Stimulated activated CD8-positive, alpha-beta memory T cell treated with anti-CD3 and anti-CD28 coated beads, Interleukin-15, amount 100 ng/mL, for 24 hours (primary cell): ENCODE measurements at regions not wholly inside any gene's neighbourhood (a gene's known extent, or its start where the extent isn't known, plus 50 kb on each side); places are given as distances from the start of the nearest gene placed in this dataset.

Experiments used
- DNase-seq: peaks from one replicate; pipeline ENCODE4 v3.0.0-alpha.2; 2020; ENCODE audit warnings: low read depth

DNA sequence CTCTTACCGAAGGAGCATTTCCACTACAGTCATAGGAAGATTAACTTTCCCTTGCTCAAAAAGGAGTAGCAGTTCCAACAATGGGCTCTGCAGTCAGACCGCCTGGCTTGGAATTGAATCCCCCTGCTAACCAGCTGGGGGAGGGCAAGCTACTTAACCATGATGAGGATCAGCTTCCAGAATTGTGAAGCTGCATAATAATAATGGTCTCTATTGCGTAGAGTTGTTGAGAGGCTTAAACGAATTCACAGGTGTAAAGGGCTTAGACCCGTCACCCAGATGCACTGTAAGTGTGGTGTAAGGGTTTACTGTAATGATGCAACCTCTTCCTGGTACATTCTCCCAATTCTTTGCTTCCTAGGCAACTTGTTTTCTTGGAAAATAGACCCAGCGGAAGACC is 185.2 kb upstream of the RGMA start:
- DNase-seq = no peak

DNA sequence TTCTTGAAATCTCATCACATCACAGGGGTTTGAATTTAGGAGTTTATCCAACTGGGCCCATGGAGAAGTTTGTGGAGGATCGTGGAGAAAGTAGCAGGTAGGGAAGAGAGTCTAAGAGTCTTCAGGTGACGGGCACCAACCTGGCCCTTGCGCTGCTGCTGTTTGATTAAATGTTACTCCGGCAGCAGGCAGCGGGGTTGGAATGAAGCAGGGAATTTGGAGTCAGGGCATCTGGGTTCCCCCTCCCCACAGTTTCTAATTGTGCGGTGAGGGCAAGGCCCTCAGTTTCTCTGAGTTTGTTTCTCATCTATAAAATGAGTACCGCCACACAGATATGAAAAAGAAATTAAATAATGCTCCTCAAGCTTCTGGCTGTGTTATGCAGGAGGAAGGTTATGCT is 182.9 kb upstream of the RGMA start:
- no peak for DNase-seq

DNA sequence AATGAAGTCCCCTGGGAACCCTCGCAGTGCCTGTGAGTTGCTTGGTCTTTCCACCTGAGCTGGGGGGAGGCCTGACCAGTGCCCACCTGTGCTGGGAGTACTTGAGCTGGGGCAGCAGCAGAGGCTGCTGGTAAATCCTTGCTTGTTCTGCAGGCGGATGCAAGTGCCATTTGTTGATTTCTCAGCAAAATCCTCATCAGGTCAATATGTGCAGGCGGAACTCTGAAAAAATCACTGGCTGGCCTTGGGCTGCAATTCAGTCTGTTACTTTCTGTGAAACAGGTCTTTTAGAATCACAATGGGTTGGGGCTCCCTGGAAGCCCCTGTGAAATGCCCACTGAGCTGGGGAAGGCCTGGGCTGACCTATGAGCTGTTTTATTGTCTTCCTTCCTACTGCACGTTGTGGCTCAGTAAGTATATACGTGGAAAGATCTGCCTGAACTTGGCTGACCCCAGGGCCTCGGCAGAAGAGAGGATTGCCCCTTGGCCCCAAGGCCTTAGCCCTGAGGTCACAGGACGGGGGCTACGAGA is 182.0 kb upstream of the RGMA start:
- DNase-seq = no peak

DNA sequence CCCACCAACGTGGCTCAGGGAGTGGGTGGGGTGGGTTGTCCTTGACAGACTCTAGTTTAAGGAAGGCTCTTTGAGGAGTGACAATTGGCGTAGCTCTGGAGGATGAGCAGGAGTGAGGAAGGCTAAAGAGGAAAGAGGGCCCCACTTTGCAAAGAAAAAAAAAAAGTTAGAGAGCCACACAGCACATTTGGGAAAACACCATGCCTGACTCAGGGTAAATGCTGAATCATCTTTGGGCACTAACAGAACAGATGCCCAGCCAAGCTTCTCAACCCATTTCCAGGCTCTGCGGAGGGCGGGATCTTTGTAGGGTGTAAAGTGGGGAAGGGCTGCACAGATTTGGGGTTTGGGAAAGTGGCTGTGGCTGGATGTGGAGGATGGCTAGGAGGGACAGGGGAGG is 179.1 kb upstream of the RGMA start:
- DNase-seq = no peak

DNA sequence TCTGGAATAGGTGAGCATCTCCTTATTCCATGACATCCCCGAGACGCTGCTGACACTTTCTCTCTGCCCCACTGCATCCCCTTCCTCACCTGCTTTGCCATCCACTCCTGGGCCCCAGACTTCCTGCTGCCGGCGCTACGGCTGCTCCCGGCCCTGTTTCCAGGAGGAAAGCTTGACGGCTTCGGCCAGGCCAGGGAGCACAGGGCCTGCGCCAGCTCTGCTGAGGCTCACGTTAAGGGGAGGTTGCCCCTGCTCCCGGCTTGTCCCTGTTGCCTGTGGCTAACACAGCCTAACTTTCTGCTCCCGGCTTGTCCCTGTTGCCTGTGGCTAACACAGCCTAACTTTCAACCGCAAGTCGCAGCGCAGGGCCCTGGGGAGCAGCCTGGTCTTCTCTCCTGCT is 177.3 kb upstream of the RGMA start:
- DNase-seq = no peak

DNA sequence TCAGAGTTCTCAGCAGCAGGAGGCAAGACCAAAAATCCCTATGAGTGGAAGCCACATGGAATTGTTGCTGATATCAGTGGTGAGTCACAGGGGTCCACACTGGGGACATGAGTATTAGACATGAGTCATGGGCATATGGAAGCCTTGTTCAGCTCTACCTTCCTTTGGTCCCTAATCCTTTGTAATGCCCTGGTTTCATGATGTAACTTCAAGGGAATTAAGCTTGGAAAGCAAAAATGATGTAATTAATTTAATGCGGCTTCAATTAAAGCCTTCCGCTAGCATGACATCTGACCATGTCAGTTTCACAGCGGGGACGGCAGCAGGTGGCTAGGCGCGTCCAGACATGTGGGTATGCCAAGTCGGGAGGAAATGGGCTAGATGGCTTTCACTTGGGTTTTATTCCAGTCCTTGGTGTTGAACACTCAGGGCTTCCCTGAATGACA is 176.1 kb upstream of the RGMA start:
- no peak for DNase-seq

DNA sequence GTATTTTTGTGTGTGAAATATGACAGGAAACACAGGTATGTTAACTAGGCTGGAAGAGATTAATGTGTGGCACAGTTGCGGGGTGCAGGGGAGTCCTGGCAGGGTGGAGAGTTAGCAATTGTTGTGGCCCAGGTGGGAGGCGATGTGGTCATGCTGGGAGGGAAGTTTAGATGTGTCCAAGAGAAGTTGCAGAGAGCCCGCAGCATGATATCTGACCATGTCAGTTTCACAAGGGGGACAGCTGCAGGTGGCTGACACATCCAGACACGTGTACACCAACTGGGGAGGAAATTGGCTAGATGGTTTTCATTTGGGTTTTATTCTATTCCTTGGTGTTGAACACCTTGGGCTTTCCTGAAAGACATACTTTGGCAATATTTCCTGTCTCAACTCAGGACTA is 172.8 kb upstream of the RGMA start:
- DNase-seq = no peak

DNA sequence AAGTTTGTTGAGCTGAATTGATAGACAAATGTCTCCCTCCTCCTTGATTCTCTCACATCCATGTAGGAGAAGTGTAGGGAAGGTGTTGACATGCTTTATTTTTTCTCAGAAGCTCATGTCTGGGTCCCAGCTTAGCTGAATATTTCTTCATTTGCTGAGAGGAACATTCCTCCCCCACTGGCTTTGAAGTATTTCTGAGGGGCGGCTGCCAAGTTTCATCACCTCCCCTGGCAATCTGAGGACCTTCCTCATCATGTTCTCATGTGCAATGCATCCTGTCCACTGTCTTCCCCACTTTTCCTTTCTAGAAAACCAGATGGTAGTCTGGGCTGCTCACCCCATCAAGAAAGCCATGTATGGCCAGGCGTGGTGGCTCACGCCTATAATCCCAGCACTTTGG is 168.9 kb upstream of the RGMA start:
- DNase-seq = no peak

DNA sequence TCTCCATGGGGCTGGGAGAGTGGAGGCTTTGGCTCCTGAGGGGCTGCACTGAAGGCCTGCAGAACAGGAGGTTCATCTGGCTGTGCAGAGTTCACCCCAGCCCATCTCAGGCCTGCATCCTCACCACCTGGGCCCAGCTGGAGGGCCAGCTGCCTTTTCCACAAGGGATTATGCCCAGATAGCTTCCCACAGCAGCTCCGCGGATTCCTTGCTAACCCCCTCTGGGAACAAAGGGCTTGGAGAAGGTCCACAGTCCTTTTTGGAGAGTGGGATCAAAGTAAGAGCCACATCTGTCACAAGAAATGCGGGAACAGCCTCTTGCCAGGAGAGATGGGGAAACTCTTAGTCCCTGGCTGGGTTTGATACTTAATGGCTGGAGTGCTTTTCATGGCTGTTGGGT is 164.7 kb upstream of the RGMA start:
- no peak for DNase-seq

DNA sequence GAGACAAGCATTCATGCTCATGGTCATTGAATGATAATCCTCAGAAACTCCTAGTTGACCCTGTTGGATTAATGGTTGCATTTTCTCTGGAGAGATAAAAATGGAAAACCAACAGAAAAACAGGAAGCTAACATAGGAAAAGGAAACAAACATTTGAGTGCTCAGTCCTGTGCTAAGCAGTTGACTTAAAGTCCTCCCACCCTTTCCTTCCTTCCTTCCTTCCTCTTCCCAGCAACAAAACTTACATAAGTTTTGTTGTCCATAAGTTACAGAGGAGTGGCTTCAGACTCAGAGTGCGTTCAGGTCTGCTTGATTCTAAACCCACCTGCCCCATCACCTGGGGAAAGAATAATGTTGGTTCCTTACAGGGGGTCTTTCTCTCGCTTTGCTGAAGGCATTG is 163.8 kb upstream of the RGMA start:
- DNase-seq = no peak

DNA sequence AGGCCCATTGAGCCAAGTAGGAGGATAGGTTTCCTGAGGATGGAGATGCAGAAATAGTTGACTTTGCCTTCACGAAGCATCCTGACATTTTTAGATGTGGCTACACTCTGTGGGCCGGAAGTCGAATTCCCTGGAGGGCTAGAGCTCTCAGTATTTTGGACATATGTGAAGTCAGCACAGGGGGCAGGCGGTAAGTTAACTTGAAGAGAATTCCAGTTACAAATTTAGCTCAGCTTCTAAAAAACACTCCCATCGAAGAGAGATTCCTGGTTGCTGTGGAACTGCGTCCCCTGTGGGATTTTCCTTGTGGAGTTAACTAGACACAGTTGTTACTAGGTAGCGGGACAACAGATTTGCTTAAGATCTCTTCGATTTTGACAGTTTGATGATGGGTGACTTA is 161.9 kb upstream of the RGMA start:
- DNase-seq = no peak

DNA sequence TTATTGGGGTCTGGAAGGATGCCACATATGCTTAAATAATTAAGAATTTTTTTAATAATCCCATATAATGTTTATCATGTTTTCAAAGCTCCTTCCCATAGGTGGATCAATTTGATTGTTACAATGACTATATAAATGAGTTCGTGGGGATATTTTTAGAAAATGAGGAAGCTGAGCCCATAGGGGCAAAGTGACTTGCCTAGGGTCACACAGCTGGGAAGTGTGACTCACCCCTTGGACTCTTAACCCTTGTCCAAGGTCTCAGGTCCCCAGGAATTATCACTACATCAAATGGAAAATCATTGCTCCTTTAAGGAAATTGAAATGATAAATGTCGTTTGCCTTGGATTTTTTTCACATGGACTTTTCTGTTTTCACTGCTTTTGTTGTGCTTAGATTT is 161.2 kb upstream of the RGMA start:
- no peak for DNase-seq

DNA sequence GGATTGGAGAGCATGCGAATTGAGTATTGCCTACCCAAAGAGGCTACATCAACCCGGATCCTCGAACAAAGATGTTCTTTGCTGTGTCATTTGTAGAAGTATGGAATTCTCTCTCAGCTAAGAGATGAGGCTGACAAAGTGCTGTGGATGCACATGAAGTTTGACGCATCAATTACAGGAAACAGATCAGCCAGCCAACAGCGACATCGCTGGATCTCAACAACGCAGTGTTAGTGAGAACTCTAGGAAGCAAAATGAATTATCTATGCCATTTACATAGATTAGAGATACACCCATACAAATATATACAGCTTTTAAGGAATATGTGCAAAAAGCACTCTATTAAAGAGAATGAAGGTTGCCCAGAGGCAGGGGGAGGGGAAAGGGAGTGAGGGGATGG is 160.6 kb upstream of the RGMA start:
- DNase-seq = no peak

DNA sequence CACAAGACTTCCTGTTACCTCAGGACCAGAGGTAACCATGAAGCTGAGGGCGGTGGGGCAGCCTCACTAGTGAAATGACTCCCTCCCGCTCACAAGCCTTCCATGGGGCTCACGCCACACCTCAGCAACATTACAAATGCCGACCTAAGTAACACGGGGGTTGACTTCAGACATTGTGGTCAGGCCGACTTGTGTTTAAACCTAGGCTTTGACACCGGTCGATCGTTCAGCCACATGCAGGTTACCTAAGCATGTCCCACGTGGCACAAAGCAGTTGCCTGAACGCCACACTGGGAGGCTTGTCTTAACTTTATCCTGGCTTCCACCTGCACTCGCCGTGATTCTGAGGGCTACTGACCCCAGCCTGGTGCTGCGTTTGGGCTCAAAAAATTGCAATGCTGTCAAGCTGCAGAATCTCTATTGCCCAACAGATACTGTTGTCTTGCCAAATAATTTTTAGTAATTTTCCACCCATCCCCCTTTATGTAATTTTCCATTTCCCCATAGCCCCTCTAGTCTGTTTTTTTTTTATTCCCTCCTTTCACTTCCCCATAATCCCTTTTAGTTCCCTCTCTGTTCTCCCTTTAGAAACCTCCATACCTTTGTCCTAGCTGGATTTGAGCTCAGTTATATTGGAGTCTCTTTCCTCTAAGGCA is 158.6 kb upstream of the RGMA start:
- DNase-seq = no peak

DNA sequence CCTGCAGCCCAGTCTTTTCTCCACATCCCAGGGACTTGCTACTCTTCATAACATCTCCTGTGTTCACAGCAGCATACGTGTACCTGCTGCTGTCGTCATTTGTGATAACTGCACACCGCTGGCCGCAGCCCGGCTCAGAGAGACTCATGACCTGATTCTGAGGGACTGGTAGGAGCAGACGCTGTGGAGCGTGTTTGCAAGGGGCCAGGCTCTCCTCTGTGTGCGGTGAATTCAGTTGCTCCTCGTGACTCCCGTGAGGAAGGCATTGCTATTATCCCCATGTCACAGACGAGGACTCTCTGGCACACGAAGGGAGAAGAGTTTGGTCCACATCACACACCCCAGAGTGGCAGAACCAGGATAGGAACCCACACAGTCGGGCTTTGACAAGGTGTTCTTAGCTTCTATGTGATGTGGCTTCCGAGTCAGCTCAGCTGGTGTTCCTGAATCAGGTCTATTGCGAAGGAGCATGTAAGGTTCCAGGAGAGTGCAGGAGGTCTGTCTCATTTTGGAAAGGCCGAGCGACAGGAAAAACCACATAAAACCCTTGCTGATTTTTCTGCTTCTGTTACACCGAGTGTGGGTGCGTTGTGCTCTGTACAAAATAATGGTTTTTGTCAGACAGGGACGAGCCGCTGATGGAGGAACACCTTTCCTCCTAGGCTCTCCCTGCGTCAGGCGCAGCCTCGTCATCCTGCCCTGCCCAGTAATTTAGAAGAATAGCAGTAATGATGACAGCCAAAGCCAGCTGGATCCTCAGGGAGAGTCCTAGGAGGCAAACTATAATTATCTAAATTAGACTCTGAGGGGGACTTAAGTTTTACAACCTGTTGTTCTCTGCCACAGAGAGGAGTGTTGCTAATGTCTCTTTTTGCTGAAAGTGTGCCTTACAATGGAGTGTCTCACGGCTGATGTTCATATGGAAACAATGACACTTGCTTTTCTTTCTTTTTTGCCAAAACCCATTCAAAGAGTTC is 157.5 kb upstream of the RGMA start:
- DNase-seq = no peak

DNA sequence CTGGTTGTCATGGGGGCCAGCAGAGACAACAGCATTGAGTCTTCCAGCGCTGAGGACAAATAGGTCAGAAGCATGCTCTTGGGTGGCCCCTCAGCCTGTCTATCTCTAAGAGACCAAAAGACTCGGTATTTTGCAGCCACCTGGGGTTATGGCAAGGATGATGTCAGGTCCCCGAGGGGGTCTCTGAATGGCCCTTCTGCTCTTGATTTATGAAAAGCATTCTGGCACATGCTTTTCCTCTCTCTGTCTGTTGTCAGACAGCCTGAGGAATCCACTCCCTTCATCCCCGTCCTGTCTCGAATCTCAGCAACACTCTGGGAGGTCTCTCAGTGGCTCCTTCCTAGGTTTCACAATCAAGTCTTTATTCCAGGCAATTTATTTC is 156.6 kb upstream of the RGMA start:
- no peak for DNase-seq

DNA sequence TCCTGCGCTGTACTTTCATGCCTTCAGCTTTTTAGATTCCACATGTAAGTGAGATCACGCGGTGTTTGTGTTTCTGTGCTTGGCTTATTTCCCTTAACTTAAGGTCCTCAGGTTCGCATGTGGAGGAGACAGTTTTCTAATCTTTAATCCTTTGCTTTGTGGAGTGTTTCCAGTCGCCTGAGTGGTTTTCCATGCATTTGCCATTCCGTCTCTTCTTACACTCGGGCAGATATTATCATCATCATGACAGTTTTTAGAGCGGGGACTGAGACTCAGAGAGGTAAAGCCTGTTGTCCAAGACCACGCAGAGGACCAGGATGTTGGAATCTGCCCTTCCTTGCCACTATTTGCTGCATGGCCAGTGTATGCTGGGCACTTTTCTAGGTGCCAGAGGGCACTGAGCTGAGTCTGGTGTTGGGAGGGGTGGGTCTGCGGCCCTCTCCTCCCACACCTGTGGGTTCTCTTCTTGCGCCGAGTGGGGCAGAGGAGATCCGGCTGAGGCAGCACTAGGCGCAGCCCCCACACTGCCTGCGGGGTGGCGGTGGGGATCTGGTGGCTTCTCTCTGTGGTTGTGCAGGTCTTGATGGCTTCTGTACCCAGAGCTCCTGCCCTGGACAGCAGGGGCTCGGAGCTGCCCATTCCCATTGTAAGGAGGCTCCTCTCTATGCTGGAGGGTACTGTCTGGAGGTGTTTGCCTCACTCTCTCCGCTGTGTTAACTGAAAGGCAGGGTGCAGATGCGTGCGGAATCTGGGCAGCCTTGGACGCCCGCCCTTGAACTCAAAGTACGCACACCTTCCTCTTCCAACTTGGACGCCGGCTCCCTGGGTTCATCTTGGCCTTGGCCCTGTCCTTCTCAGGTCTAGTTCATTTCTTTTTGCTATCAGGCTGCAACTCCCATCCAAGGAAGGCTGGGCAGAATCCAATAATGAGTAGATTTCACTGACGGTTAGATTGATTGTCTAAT is 156.0 kb upstream of the RGMA start:
- no peak for DNase-seq

DNA sequence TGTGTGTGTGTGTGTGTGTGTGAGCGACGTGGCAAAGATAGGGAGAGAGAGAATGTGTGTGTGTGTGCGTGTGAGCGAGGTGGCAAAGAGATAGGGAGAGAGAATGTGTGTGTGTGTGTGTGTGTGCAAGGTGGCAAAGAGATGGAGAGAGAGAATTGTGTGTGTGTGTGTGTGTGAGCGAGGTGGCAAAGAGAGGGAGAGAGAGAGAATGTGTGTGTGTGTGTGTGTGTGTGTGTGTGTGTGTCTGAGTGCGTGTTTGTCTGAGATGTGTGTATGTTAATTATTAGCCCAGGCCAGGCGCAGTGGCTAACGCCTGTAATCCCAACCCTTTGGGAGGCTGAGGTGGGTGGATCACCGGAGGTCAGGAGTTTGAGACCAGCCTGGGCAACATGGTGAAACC is 154.6 kb upstream of the RGMA start:
- no peak for DNase-seq

DNA sequence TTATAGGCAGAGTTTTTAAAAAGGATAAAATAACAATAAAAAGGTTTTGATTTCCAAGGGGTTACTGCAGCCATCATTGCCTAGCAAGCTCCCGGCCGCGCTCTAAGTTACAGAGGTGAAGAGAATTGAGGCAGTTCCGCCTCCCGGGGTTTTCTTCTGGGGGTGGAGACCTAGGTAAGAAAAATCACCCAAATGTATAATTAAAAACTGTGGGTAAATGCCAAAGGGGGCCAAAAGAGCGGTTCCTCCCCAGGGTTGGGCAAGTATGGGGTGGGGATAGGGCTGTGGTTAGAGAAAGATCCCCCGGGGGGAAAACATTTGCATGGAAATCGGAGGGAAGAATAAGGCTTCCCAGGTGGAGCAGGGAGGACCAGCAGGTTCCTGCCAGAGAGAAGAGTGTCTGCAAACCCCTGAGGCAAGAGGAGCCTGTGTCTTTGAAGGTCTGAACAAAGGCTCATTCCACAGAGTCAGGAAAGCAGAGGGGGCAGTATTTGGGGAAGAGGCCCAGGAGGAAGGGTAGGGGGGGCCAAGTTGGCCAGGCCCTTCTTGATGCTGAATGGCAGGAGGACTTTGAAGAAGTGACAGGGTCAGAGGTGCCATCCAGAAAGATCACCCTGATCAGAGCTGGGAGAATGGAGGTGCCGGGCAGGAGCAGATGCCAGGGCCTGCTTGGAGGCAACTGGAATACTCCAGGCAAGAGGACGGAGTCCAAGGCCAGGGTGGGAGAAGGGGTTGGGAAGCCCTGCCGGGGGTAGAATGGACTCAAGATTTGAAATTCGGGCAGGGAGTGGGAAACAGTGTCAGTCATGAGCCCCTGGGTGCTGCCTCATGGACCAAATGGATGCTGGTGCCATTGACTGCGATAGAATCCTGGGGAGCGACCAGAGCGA is 152.9 kb upstream of the RGMA start:
- DNase-seq = no peak

DNA sequence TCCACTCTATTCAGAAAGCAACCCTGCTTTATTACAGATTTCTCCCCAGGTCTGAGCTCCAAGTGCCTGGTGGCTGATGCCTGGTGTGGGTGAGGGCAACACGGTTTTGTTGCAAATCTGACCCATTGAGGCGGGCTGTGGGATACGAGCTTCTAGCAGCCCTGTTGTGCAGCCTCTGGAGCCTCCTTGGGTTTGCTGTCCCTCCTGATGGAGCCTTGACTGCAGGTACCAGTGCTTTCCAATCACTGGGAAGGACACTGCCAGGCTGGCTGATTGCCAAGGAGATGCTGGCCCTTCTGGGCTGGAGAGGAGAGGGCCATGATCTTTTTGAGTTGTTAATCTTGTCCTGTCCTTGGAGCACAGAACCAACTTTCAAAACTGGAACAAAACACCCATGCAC is 151.0 kb upstream of the RGMA start:
- no peak for DNase-seq

DNA sequence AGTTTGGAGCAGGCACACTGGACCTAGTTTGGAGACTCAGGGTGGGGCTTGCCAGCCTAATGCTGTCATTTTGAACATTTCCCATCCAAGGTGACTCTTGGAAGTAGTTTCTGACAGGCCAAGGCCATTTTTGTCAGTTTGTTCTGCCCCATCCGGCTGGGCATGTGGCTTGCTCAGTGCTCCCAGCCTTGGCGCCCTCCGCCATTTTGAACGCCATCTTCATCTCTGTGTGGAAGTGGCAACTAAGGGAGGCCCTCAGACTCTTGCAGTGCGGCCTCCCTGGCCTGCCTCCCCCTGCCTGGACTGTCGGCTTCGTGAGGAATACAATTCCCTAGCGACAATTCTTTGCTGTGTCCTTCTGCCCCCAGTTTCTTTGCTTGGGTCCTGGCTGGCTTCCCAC is 150.6 kb upstream of the RGMA start:
- DNase-seq = no peak
